Kidney epithelial cell (primary cell): ENCODE measurements at regions not wholly inside any gene's neighbourhood (a gene's known extent, or its start where the extent isn't known, plus 50 kb on each side); places are given as distances from the start of the nearest gene placed in this dataset.

Source experiments
- DNase-seq: peaks from one replicate; pipeline ENCODE4 v3.0.0-alpha.2; 2010; ENCODE audit warnings: low read depth
- H3K27me3 ChIP-seq: 2 replicates; pipeline ENCODE4 v1.6.0; 2011; ENCODE audit warnings: low read length; ENCODE audit not compliant: control insufficient read depth, insufficient read depth
- H3K36me3 ChIP-seq: 2 replicates; pipeline ENCODE4 v1.5.1; 2011; ENCODE audit warnings: low read length; ENCODE audit not compliant: control insufficient read depth, insufficient read depth
- H3K4me3 ChIP-seq: 2 replicates; pipeline ENCODE4 v1.5.1; 2011; ENCODE audit warnings: low read depth, mild to moderate bottlenecking, control low read depth, low read length
- CTCF ChIP-seq: IDR thresholded peaks from 2 replicates; pipeline ENCODE4 v1.5.1; 2011; ENCODE audit warnings: mild to moderate bottlenecking, moderate library complexity, low read length, control low read depth, inconsistent platforms; ENCODE audit not compliant: insufficient read depth, poor library complexity, severe bottlenecking

- no peak for TF ChIP-seq CTCF
- DNase-seq: no peak
- H3K4me3 ChIP-seq: no peak overlapping the region
- H3K27me3 ChIP-seq: no peaks in the 10 kb centered on the region
- no peaks in the 10 kb centered on the region for H3K36me3 ChIP-seq
Measured at GRCh38 chr2:187934692-187935091, 357.0 kb upstream of the GULP1 start.

DNA sequence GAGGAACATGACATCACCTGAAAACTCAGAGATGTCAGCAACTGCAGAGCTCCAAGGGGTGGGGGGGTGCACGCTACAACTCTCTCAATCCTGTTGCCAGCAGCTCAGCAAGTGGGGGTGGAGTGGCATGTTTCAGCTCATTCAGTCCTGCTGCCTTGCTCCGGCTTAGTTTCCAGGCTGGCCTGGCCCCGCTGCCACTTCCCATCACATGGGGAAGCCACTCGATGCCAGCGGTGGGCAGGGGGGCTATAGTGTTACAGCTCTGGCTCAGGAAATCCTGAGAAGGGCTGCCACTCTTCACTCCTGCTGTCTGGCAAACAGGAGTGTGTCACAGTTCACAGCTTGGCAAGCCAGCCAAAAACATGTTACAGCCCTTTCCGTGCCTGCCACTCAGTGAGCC lies 356.5 kb upstream of the GULP1 start:
- Histone ChIP-seq H3K27me3 (no peaks in the 10 kb centered on the region), H3K4me3 (no peak overlapping the region), H3K36me3 (no peaks in the 10 kb centered on the region)
- TF ChIP-seq CTCF: no peak
- no peak for DNase-seq

DNA sequence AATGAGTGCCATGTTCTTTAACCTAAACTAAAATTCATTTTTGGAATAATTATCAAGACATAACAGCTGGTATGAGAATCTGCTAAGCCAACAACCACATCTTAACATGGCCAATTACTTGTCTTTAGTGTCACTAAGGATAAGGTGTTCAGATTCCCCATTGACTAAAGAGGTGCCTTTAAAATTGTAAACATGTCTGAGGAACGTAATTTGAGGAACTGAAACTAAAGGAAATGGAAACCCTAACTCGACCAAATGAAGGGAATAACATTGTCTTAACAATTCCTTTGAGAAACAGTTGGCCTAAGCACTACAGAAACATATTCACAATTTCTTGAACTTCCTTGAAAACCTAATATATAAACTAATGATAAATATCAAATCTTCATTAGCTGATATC lies 355.4 kb upstream of the GULP1 start:
- no peak for TF ChIP-seq CTCF
- no peak for DNase-seq
- Histone ChIP-seq H3K27me3 (no peaks in the 10 kb centered on the region), H3K4me3 (no peak overlapping the region), H3K36me3 (no peaks in the 10 kb centered on the region)

DNA sequence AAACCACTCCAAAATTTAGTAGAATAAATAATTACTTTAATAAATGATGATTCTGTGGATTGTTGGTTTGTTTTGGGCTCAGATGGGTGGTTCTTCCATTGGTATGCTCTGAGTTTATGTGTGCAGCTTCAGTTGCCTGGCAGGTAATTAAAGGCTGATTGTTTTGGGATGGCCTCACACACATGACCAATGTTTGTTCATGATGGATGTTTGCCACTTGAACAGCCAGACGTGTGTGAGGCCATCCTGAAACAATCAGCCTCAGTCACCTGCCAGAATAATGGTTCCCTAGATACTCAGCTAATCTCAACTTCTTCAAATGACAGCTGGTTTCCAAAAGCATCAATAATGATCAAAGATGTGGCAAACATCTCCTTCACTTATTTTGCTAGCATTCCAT lies 352.5 kb upstream of the GULP1 start:
- H3K27me3 ChIP-seq: no peaks in the 10 kb centered on the region
- no peak for TF ChIP-seq CTCF
- H3K4me3 ChIP-seq: no peak overlapping the region
- no peak for DNase-seq
- H3K36me3 ChIP-seq: no peaks in the 10 kb centered on the region

GRCh38 chr2:187942876-187943275 lies 348.8 kb upstream of the GULP1 start:
- no peak for TF ChIP-seq CTCF
- Histone ChIP-seq H3K4me3 (no peak overlapping the region), H3K36me3 (no peaks in the 10 kb centered on the region), H3K27me3 (no peaks in the 10 kb centered on the region)
- DNase-seq: no peak

GRCh38 chr2:187943772-187944369 lies 347.8 kb upstream of the GULP1 start:
- no peak for DNase-seq
- H3K4me3 ChIP-seq: no peak overlapping the region
- no peak for TF ChIP-seq CTCF
- H3K36me3 ChIP-seq: no peaks in the 10 kb centered on the region
- H3K27me3 ChIP-seq: no peaks in the 10 kb centered on the region
